Astrocyte (in vitro differentiated cells and primary cell): ENCODE measurements at regions not wholly inside any gene's neighbourhood (a gene's known extent, or its start where the extent isn't known, plus 50 kb on each side); places are given as distances from the start of the nearest gene placed in this dataset.

Source experiments
- DNase-seq: peaks from one replicate; pipeline ENCODE4 v3.0.0-alpha.2; 2010; ENCODE audit warnings: low read depth
- FAIRE-seq: peaks from 2 replicates; lab custom pipeline; 2011; peaks lifted over from hg19 to GRCh38; lab: Jason Lieb, UNC
- H2AFZ ChIP-seq: 2 replicates; pipeline ENCODE4 v1.6.0; 2012; ENCODE audit warnings: low read depth, low read length, inconsistent platforms
- H3K27ac ChIP-seq: 2 replicates; pipeline ENCODE4 v1.5.1; 2011; ENCODE audit warnings: low read depth, low read length, inconsistent platforms
- H3K27me3 ChIP-seq: 2 replicates; pipeline ENCODE4 v1.6.0; 2011; ENCODE audit warnings: low read length, inconsistent platforms; ENCODE audit not compliant: insufficient read depth
- H3K36me3 ChIP-seq: 2 replicates; pipeline ENCODE4 v1.5.1; 2011; ENCODE audit warnings: low read length, inconsistent platforms; ENCODE audit not compliant: insufficient read depth
- H3K4me1 ChIP-seq: 2 replicates; pipeline ENCODE4 v1.5.1; 2011; ENCODE audit warnings: low read length, inconsistent platforms; ENCODE audit not compliant: insufficient read depth
- H3K4me2 ChIP-seq: 2 replicates; pipeline ENCODE4 v1.6.0; 2012; ENCODE audit warnings: low read length, inconsistent platforms
- H3K4me3 ChIP-seq: 2 replicates; pipeline ENCODE4 v1.5.1; 2011; ENCODE audit warnings: low read depth, mild to moderate bottlenecking, low read length, inconsistent platforms; ENCODE audit not compliant: insufficient read depth
- H3K79me2 ChIP-seq: 2 replicates; pipeline ENCODE4 v1.6.0; 2012; ENCODE audit warnings: mild to moderate bottlenecking, low read length, inconsistent platforms; ENCODE audit not compliant: insufficient read depth
- H3K9ac ChIP-seq: 2 replicates; pipeline ENCODE4 v1.6.0; 2012; ENCODE audit warnings: mild to moderate bottlenecking, low read length, inconsistent platforms
- H3K9me3 ChIP-seq: 2 replicates; pipeline ENCODE4 v1.5.1; 2012; ENCODE audit warnings: low read depth, mild to moderate bottlenecking, low read length, inconsistent platforms; ENCODE audit not compliant: insufficient read depth
- H4K20me1 ChIP-seq: 2 replicates; pipeline ENCODE4 v1.6.0; 2012; ENCODE audit warnings: low read length, inconsistent platforms; ENCODE audit not compliant: insufficient read depth
- H3K27ac Mint-ChIP-seq: one replicate; pipeline ENCODE4 v1.8.0; 2021; ENCODE audit warnings: mild to moderate bottlenecking, mixed read lengths; ENCODE audit not compliant: unreplicated experiment
- H3K27me3 Mint-ChIP-seq: one replicate; pipeline ENCODE4 v1.8.0; 2021; ENCODE audit warnings: low read depth, mixed read lengths; ENCODE audit not compliant: unreplicated experiment
- H3K36me3 Mint-ChIP-seq: one replicate; pipeline ENCODE4 v1.8.0; 2021; ENCODE audit warnings: low read depth, mixed read lengths; ENCODE audit not compliant: unreplicated experiment
- H3K4me1 Mint-ChIP-seq: one replicate; pipeline ENCODE4 v1.8.0; 2021; ENCODE audit warnings: low read depth, mixed read lengths; ENCODE audit not compliant: unreplicated experiment
- H3K4me3 Mint-ChIP-seq: one replicate; pipeline ENCODE4 v1.8.0; 2021; ENCODE audit warnings: mild to moderate bottlenecking, moderate library complexity, mixed read lengths; ENCODE audit not compliant: unreplicated experiment
- H3K9me3 Mint-ChIP-seq: one replicate; pipeline ENCODE4 v1.8.0; 2021; ENCODE audit warnings: mild to moderate bottlenecking, mixed read lengths; ENCODE audit not compliant: unreplicated experiment
- EZH2 ChIP-seq: IDR thresholded peaks from 2 replicates; pipeline ENCODE4 v1.6.1; 2012; ENCODE audit warnings: mild to moderate bottlenecking, low read length, inconsistent platforms; ENCODE audit not compliant: insufficient read depth
- TF ChIP-seq, protein P1 (sequence below): IDR thresholded peaks from 2 replicates; pipeline ENCODE4 v1.5.1; 2011; ENCODE audit warnings: low read depth, mild to moderate bottlenecking, inconsistent platforms, low read length, moderate library complexity; ENCODE audit not compliant: insufficient read depth

DNA sequence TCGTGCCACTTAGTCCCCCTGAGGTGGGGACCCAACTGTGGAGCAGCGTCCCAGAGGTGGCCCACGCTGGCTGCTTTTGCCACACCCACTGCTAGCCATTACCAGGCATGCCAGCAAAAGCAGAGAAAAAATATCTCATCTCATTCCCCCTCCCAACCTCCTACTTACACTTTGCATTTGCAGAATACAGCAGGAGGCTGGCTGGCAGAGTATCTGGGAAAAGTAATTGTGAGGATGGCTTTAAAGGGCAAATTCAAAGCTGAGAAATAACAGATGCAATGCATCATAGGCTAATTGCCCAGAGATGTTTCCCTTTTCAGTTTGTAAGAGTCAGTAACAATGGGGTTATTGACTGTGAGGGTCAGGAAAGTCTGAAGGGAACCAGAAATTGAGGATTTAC lies 438.1 kb upstream of the DSEL start:
- H3K27me3 ChIP-seq: no peaks in the 10 kb centered on the region
- no peak overlapping the region for H3K27ac ChIP-seq
- H3K79me2 ChIP-seq: no peaks in the 10 kb centered on the region
- H3K9me3 ChIP-seq: no peaks in the 10 kb centered on the region
- DNase-seq (no peak), FAIRE-seq (no peak)
- Mint-ChIP-seq H3K4me1 (no peaks in the 10 kb centered on the region), H3K27ac (no peak overlapping the region), H3K9me3 (no peaks in the 10 kb centered on the region), H3K4me3 (no peak overlapping the region), H3K36me3 (no peaks in the 10 kb centered on the region), H3K27me3 (no peaks in the 10 kb centered on the region)
- H3K4me1 ChIP-seq: no peaks in the 10 kb centered on the region
- no peak overlapping the region for H3K4me3 ChIP-seq
- H3K9ac ChIP-seq: no peak overlapping the region
- H3K4me2 ChIP-seq: no peak overlapping the region
- H3K36me3 ChIP-seq: no peaks in the 10 kb centered on the region
- TF ChIP-seq EZH2: no peak
- TF ChIP-seq, protein P1, sequence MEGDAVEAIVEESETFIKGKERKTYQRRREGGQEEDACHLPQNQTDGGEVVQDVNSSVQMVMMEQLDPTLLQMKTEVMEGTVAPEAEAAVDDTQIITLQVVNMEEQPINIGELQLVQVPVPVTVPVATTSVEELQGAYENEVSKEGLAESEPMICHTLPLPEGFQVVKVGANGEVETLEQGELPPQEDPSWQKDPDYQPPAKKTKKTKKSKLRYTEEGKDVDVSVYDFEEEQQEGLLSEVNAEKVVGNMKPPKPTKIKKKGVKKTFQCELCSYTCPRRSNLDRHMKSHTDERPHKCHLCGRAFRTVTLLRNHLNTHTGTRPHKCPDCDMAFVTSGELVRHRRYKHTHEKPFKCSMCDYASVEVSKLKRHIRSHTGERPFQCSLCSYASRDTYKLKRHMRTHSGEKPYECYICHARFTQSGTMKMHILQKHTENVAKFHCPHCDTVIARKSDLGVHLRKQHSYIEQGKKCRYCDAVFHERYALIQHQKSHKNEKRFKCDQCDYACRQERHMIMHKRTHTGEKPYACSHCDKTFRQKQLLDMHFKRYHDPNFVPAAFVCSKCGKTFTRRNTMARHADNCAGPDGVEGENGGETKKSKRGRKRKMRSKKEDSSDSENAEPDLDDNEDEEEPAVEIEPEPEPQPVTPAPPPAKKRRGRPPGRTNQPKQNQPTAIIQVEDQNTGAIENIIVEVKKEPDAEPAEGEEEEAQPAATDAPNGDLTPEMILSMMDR: no peak
- H2AFZ ChIP-seq: no peak overlapping the region
- no peaks in the 10 kb centered on the region for H4K20me1 ChIP-seq

DNA sequence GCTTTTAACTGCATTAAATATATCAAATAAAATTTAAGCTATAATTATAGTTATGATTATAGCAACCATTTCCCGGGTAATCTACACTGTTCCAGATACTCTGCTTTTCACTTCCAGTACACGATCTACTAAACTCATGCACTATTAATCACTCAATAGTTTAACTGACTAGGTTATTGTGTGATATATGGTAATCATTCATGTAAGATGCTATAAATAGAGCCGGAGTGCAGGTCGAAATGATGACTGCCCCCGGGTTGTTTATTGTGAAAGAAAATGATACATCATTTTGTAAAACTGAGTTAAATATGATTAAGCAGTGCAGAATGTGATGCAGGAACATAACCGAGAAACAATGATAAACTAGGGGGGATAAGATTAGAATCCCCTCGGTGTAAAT lies 434.6 kb upstream of the DSEL start:
- Histone ChIP-seq H3K79me2 (no peaks in the 10 kb centered on the region), H3K9ac (no peak overlapping the region), H3K27ac (no peak overlapping the region), H3K9me3 (no peaks in the 10 kb centered on the region), H4K20me1 (no peaks in the 10 kb centered on the region), H3K4me3 (no peak overlapping the region), H3K4me2 (no peak overlapping the region), H3K36me3 (no peaks in the 10 kb centered on the region), H2AFZ (no peak overlapping the region), H3K4me1 (no peaks in the 10 kb centered on the region), H3K27me3 (no peaks in the 10 kb centered on the region)
- peak; percentile 23 for DNase-seq
- no peak for TF ChIP-seq EZH2
- TF ChIP-seq, protein P1: no peak
- Mint-ChIP-seq H3K9me3 (peaks cover 2% of the 10 kb centered on the region), H3K27ac (no peak overlapping the region), H3K4me1 (no peaks in the 10 kb centered on the region), H3K4me3 (no peak overlapping the region), H3K36me3 (no peaks in the 10 kb centered on the region), H3K27me3 (no peaks in the 10 kb centered on the region)
- no peak for FAIRE-seq

DNA sequence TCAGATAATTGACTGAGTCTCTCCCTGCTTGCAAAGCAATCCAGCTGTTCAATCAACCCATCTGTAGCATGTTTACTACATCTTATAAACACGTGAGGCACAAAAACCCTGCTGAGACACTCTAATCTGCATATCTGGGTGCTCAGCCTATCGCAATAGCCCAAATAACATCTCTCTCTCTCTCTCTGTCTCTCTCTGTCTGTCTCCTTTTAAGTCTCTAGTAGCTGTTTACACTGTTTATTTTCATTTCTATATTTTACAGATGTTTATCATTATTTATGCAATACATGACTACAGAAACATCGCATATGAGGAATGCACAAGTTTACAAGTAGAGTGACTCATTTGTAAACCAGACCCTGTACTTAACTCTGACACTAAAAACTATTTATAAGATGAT lies 422.1 kb upstream of the DSEL start:
- Histone ChIP-seq H3K4me1 (no peaks in the 10 kb centered on the region), H3K36me3 (no peaks in the 10 kb centered on the region), H3K79me2 (no peaks in the 10 kb centered on the region), H3K27ac (no peak overlapping the region), H3K4me3 (no peak overlapping the region), H3K9ac (no peak overlapping the region), H4K20me1 (no peaks in the 10 kb centered on the region), H3K9me3 (no peaks in the 10 kb centered on the region), H3K27me3 (no peaks in the 10 kb centered on the region), H2AFZ (no peak overlapping the region), H3K4me2 (no peak overlapping the region)
- H3K36me3 Mint-ChIP-seq: no peaks in the 10 kb centered on the region
- H3K9me3 Mint-ChIP-seq: no peaks in the 10 kb centered on the region
- FAIRE-seq: no peak
- H3K27me3 Mint-ChIP-seq: no peaks in the 10 kb centered on the region
- TF ChIP-seq, protein P1: no peak
- TF ChIP-seq EZH2: no peak
- H3K4me3 Mint-ChIP-seq: no peak overlapping the region
- no peaks in the 10 kb centered on the region for H3K4me1 Mint-ChIP-seq
- H3K27ac Mint-ChIP-seq: no peak overlapping the region
- DNase-seq: no peak
